Muscle of arm (tissue), 1 donor: ENCODE measurements at regions not wholly inside any gene's neighbourhood (a gene's known extent, or its start where the extent isn't known, plus 50 kb on each side); places are given as distances from the start of the nearest gene placed in this dataset.
"Not testable (repeated sequence)": the region's sequence is repeated elsewhere in the genome, so short reads cannot be mapped to it uniquely, and the experiment has no call there.

ENCODE experiments used
- DNase-seq: peaks from one replicate; pipeline ENCODE4 v3.0.0-alpha.2; 2013

GRCh38 chr4:4032801-4033605 lies 193.7 kb downstream of the OTOP1 start:
- not testable (repeated sequence) for DNase-seq

DNA sequence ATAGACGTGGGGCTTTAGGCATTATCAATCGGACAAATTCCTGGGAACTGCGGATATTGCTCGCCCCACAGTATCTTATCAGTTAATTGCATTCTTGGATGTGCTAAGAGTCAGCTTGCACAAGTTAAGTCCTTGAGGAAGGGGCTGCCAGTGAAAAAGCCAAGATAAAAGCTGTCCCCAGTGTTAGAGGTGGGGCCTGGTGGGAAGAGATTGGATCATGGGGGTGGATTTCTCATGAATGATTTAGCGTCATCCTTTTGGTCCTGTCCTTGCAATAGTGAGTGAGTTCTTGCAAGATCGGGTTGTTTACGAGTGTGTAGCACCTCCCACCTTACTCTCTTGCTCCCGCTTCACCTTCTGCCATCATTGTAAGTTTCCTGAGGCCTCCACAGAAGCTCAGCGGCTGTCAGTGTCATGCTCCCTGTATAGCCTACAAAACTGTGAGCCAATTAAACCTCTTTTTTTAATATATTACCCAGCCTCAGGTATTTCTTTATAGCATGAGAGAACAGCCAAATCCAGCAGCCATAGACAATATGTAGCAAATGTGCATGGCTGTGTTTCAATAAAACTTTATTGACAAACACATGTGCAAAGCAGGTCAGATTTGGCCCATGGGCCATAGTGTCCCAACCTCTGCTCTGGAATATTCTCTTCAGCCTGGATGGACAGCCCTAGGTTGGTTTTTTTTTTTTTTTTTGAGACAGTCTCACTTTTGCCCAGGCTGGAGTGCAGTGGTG lies 189.2 kb downstream of the OTOP1 start:
- not testable (repeated sequence) for DNase-seq

- not testable (repeated sequence) for DNase-seq
These were observed 180.9 kb downstream of the OTOP1 start for GRCh38 chr4:4045823-4046222.

DNA sequence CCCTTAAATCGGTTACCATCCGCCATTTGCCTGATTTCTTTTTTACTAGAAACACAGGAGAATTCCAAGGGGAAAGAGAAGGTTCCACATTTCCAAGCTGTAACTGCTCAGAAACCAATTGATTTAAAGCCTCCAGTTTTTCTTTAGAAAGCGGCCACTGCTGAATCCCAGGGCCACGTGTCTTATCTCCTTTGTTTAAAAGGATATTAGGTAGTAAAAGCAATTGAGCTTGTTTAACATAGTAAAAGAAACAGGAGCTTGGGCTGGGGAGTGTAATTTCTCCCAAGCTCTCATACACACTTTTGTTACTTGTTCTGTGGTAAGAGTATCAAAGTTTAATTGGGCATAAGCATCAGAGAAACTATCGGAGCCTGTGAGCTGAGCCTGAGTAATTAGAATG lies 180.0 kb downstream of the OTOP1 start:
- not testable (repeated sequence) for DNase-seq

DNA sequence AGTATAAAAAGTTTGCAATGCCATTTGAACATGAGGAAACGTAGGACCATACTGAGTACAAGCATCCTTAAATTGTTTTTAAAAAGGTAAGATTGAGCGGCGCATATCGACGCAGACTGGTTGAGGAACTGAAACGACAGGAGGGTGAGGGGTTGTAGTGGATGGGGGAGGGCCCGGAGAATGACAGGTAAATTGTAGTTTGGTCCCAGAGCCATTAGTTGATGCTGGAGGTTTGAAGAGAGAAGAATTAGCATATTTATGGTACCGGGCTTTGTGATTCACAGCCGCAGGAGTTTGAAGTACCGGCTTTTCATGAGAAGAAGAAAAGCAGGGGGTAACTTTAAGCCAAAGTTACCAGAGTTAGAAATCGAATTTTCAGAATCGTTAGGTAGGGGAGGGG lies 179.5 kb downstream of the OTOP1 start:
- not testable (repeated sequence) for DNase-seq

- not testable (repeated sequence) for DNase-seq
These were observed 178.5 kb downstream of the OTOP1 start for GRCh38 chr4:4048227-4048626.

- DNase-seq: not testable (repeated sequence)
These were observed 175.9 kb downstream of the OTOP1 start for GRCh38 chr4:4050781-4051180.

GRCh38 chr4:4052933-4053332 lies 173.8 kb downstream of the OTOP1 start:
- not testable (repeated sequence) for DNase-seq

DNA sequence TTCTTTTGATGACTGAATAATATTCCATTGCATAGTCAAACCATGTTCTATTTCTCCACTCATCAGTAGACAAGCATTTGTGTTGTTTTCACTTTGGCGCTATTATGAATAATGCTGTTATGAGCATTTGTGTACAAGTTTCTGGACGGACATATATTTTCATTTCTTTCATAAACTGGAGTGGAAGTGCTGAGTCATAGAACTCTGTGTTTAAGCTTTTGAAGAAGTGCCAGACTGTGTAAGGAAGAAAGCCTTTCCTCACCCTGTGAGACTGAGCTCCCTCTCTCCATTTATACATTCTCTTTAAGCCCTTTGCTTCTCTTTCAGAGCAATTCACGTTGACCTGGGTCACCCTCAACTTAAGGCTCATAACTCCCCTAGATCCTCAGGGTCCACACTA lies 169.5 kb downstream of the OTOP1 start:
- DNase-seq: not testable (repeated sequence)

DNA sequence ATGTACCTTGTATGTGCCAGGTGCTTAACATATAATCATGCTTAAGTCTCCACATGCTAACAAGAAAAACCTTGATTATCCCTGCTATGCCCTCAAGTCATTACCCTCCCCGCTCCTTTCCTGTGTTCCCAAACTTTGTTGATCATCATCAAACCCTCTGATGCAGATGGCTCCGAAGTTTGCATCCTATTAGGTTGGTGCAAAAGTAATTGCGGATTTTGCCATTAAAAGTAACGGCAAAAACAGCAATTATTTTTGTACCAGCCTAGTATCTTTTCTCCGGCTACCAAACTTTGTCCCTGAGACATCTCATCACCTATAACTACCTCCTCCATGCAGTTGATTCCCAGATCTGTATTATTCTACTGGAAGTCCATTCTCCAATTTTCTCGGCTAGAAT lies 142.6 kb downstream of the OTOP1 start:
- not testable (repeated sequence) for DNase-seq

GRCh38 chr4:4089716-4090419 lies 136.9 kb downstream of the OTOP1 start:
- not testable (repeated sequence) for DNase-seq

DNA sequence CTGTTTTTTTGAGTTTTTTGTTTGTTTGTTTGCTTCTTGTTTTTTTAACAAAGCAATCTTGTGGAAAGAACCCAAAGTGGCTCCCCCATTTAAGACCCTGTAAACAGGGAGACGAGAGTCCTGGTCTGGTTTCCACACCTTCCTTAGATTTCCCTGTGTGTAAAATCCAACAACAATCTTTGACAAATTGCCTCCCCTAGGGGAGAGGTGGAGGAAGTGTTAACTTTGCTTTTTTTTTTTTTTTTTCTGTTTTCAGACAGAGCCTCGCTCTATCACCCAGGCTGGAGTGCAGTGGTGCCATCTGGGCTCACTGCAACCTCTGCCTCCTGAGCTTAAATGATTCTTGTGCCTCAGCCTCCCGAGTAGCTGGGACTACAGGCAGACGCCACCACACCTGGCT lies 136.0 kb downstream of the OTOP1 start:
- not testable (repeated sequence) for DNase-seq

GRCh38 chr4:4092159-4092558 lies 134.6 kb downstream of the OTOP1 start:
- not testable (repeated sequence) for DNase-seq

GRCh38 chr4:4099610-4100009 lies 127.1 kb downstream of the OTOP1 start:
- DNase-seq: not testable (repeated sequence)

DNA sequence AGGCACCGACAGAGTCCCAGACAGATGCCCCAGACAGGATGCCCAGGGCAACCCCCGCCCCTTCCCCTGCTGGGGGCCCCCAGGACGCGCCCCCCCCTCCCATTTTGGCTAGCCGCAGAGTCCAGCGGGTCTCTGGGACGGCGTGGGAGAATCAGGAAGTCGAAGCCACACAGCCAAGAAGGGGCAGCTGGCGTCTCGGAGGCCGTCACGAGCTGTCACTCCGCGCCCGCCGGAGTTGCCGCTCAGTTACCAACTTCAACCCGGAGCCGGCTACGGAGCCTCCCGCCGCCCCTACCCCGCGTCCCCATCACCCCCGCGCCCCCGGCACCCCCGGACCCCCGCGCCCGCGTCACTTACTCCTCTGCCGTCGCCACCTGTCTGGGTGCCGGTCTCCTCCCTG lies 119.8 kb downstream of the OTOP1 start:
- DNase-seq: not testable (repeated sequence)

DNA sequence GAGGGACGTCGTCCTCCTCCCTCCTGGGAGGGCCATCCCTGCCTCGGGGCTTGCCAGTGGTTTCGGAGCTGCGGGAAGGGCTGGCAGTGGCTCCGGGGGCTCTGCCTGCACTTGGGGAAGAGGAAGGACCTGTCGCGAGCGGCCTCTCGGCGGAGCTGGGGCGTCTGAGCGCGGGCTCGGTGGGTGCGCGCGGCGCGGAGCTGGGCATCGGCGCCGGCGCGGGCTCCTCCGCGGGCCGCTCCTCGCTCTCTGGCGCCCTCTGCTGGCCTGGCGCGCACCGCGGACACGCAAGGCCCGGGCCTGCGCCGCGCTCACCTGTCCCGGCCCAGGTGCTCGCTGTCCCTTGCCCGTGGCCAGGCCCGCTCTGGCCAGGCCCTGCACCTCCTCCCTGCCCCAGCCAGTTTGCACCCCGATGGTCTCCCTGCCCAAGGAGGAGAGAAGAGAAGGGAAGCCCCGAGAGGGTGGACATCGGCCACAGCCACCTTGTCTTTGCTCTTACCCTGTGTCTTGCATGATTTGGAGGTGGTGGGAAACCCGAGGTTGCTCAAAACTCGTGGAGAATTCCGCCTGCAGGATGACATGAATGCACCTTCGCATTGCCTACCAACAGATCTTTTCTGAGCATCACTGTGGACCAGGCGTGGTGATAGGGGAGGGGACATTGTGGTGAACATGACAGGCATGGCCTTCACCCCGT lies 119.2 kb downstream of the OTOP1 start:
- DNase-seq: peak; percentile 45

GRCh38 chr4:4115381-4115780 lies 111.3 kb downstream of the OTOP1 start:
- not testable (repeated sequence) for DNase-seq

DNA sequence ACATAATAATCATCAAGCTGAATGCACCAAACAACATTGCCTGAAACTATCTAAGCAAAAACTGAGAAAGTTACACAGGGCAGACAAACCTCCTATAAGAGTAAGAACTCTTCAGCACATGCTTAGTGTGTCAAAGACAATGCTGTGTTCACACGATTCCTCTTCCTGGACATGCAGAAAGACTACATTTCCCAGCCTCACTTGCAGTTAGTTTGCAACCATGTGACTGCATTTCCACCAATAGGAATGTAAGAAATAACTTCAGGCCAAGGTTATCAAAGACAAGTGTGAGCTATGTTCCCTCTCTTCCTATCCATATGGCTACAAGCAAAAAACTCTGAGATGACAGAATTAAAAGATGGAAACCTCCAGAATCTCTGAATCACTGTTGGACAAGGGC lies 109.8 kb downstream of the OTOP1 start:
- not testable (repeated sequence) for DNase-seq

- not testable (repeated sequence) for DNase-seq
These were observed 92.4 kb downstream of the OTOP1 start for GRCh38 chr4:4134368-4134767.

DNA sequence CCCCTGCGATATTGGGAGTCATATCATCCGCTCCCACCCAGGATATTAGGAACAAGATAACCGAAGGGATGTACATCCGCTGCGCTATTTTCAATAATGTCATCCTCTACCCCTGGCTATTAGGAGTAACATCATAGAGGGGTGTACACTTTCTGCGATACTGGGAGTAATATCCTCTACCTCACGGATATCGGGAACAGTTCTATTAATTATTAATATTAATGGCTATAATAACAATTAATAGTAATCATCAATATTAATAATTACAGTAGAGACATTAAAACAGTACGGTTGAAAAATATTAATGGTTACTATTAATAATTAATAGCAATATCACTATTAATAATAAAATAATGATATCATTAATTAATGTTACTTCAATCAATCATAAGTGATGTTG lies 90.1 kb downstream of the OTOP1 start:
- DNase-seq: not testable (repeated sequence)
